Prostate gland (tissue), 2 donors: ENCODE measurements at regions not wholly inside any gene's neighbourhood (a gene's known extent, or its start where the extent isn't known, plus 50 kb on each side); places are given as distances from the start of the nearest gene placed in this dataset.

ENCODE experiments used
- POLR2A ChIP-seq: fragments of 450-650 bp; IDR thresholded peaks from one replicate; pipeline ENCODE4 v1.6.1; 2016; ENCODE audit warnings: antibody characterized with exemption, mild to moderate bottlenecking
- POLR2AphosphoS5 ChIP-seq: sonication (generic); formaldehyde crosslinking; IDR thresholded peaks from one replicate; pipeline ENCODE4 v1.6.1; 2017; ENCODE audit warnings: antibody characterized with exemption
- TF ChIP-seq, protein P1 (sequence below), 4 experiments: fragments of 200-600 bp in 2 of 4; fragments of 450-650 bp in 2 of 4; sonication (generic) in 2 of 4; IDR thresholded peaks; 1 replicate in 3 of 4; 2 replicates in 1 of 4; pipeline ENCODE4 v1.5.1; 2016 to 2019; ENCODE audit warnings: antibody characterized with exemption in 4 of 4, mild to moderate bottlenecking in 2 of 4, moderate library complexity in 2 of 4

DNA sequence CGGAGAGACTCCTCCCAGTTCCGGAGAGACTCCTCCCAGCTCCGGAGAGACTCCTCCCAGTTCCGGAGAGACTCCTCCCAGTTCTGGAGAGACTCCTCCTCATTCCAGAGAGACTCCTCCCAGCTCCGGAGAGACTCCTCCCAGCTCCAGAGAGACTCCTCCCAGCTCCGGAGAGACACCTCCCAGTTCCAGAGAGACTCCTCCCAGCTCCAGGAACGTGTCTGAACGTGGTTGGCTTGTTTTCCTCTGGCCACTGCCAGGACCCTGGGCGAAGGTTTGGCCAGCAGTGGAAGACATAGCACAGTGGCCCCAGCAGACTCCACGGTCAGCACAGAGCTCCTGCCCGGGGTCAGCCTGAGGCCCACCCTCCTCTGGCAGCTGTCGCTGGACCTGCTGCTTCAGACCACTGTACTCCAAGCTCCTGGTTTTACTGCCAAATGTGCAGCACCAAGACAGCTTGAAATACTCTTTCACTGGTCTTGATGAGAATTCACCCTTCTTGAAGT, 122.3 kb upstream of the AFDN start:
- TF ChIP-seq, protein P1, sequence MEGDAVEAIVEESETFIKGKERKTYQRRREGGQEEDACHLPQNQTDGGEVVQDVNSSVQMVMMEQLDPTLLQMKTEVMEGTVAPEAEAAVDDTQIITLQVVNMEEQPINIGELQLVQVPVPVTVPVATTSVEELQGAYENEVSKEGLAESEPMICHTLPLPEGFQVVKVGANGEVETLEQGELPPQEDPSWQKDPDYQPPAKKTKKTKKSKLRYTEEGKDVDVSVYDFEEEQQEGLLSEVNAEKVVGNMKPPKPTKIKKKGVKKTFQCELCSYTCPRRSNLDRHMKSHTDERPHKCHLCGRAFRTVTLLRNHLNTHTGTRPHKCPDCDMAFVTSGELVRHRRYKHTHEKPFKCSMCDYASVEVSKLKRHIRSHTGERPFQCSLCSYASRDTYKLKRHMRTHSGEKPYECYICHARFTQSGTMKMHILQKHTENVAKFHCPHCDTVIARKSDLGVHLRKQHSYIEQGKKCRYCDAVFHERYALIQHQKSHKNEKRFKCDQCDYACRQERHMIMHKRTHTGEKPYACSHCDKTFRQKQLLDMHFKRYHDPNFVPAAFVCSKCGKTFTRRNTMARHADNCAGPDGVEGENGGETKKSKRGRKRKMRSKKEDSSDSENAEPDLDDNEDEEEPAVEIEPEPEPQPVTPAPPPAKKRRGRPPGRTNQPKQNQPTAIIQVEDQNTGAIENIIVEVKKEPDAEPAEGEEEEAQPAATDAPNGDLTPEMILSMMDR (IDR thresholded peaks at IDR 0.05) = no peak
- TF ChIP-seq POLR2AphosphoS5 (no peak), POLR2A (no peak)
